T-helper 17 cell (primary cell): ENCODE measurements at regions not wholly inside any gene's neighbourhood (a gene's known extent, or its start where the extent isn't known, plus 50 kb on each side); places are given as distances from the start of the nearest gene placed in this dataset.

Experiments used
- ATAC-seq: fragments of 150-1000 bp; cut with Tn5 transposase; 2 replicates; pipeline ENCODE4 v1.10.0; 2021; ENCODE audit warnings: mild to moderate bottlenecking, moderate library complexity
- DNase-seq, 3 donors: peaks; one replicate each; pipeline versions ENCODE4 v3.0.0 to v3.0.0-alpha.2; 2020 to 2021
- H3K9me3 ChIP-seq: one replicate; pipeline ENCODE4 v1.7.0; 2013; ENCODE audit warnings: low read length, mild to moderate bottlenecking; ENCODE audit not compliant: control insufficient read depth, poor library complexity, severe bottlenecking
- H3K27ac Mint-ChIP-seq: one replicate; pipeline ENCODE4 v1.8.0; 2022; ENCODE audit warnings: mild to moderate bottlenecking, moderate library complexity, mixed read lengths
- H3K27me3 Mint-ChIP-seq: one replicate; pipeline ENCODE4 v1.8.0; 2022; ENCODE audit warnings: mixed read lengths
- H3K36me3 Mint-ChIP-seq: one replicate; pipeline ENCODE4 v1.8.0; 2022; ENCODE audit warnings: low read depth, mixed read lengths
- H3K4me1 Mint-ChIP-seq: one replicate; pipeline ENCODE4 v1.8.0; 2022; ENCODE audit warnings: mild to moderate bottlenecking, mixed read lengths
- H3K4me3 Mint-ChIP-seq: one replicate; pipeline ENCODE4 v1.8.0; 2022; ENCODE audit warnings: mild to moderate bottlenecking, moderate library complexity, mixed read lengths

DNA sequence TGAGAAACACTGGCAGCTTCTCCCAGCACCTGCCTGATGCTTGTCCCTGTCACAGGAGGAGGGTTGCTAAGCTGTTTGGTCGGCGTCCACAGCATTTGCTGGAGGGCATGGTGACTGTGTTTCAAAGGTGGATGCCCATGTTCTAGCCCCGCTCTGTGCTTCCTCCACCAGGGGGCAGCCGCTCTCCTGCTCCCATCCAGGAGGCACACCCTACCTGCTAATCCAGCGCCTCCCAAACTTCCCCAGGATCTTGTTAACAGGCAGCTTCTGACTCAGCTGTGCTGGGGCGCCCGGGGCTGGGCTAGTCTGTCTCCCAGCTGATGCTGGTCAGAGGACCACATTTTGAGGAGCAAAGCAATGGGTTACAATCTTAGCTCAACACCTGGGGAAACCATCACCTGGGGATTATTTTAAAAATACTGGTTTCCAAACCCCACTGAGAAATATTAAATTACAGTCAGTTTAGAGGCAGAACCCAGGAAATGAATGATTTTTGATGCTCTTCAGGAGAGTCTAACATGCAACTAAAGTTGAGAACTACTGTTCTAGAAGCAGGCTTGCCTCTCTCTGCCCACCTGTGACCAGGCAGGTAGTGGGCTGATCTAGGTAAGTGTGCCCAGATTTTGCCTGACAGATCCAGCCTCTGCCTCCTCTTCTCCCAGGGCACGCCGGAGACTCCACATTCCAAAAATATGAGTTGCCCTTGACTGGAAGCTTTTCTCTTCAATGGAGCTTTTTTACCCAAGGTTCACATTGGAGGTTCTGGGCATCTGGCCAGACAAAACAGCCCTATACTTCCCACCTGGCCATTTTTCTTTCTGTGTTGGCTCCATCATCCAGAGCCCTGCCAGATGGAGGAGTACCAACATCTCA is 92.7 kb upstream of the GPR26 start:
- no peak overlapping the region for H3K4me3 Mint-ChIP-seq
- H3K27me3 Mint-ChIP-seq, result peaks cover 68% of the 10 kb centered on the region
- ATAC-seq (peak; percentile 50), DNase-seq (no peak)
- peaks cover 4% of the 10 kb centered on the region for H3K36me3 Mint-ChIP-seq
- no peak overlapping the region for H3K27ac Mint-ChIP-seq
- H3K9me3 ChIP-seq, result no peaks in the 10 kb centered on the region
- H3K4me1 Mint-ChIP-seq, result no peaks in the 10 kb centered on the region

DNA sequence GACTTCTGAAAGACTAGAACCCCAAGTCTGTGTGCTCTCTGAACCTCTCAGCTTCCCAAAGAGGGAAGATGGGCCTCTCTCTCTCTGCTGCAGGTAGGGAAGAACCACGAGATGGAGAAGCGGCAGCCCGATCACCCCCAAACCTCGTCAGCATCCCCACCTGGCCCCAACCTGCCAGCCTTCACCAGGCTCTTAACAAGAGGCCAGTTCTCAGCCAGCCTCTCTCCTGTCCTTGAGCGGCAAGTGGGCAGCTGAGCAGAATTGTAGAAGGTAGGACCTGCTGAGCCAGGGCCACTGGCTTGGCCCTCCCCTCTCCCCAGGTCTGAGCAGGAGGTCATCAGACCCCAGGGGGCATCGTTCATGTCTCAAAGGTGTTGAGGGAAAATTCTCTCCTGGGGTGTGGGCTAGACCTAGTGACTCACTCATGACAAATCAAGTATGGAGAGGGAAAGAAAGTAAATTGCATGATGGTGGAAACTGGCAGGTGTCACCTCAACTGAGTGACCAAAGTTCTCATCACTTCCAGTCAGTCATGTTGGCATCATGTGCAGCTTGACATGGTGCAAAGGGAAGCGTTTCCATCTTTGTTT is 92.0 kb upstream of the GPR26 start:
- DNase-seq, result no peak
- no peaks in the 10 kb centered on the region for H3K9me3 ChIP-seq
- no peaks in the 10 kb centered on the region for H3K4me1 Mint-ChIP-seq
- no peak for ATAC-seq
- H3K4me3 Mint-ChIP-seq, result no peak overlapping the region
- H3K27me3 Mint-ChIP-seq, result peaks cover 68% of the 10 kb centered on the region
- H3K27ac Mint-ChIP-seq, result no peak overlapping the region
- H3K36me3 Mint-ChIP-seq, result peaks cover 2% of the 10 kb centered on the region

DNA sequence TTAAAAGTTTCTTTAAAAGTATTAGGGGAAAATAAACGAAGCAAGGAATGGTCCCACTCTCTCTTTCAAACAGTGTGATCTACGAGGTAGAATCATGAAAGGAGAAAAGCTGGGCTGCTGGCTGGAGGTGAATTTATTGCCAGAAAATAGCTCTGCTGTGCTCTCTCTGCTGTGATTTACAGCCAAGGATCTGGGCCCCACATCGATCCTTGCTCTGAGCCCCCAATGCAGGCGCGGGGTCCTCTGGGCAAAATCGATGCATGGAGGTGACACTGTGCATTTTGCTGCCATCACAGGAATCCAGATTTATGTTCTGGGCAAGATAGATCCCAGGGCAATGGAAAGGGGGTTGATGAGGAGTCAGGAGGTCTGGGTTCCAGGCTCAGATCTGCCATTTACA is 91.0 kb upstream of the GPR26 start:
- Mint-ChIP-seq H3K4me1 (no peaks in the 10 kb centered on the region), H3K4me3 (no peak overlapping the region), H3K27me3 (peaks cover 70% of the 10 kb centered on the region), H3K27ac (no peak overlapping the region), H3K36me3 (peaks cover 2% of the 10 kb centered on the region)
- DNase-seq, result no peak
- H3K9me3 ChIP-seq, result no peaks in the 10 kb centered on the region
- no peak for ATAC-seq

DNA sequence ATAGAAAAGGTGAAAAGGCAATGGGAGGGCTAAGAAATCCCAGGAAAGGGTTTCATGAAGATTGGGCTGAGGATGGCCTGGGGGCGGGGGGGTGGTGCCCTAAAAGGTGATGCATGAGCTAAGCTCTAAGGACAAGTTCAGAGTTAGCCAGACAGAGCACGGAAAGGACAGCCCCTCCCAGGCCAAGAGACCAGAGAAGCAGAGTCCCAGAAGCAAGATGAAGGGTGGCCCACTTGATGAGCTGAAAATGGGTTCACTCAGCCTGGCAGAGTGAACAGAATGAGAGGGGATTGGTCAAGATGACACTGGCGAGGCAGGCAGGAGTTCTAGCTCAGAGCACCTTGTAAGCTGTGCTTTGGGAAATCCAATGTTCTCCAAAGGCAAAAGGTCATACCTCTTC is 89.4 kb upstream of the GPR26 start:
- DNase-seq, result no peak
- H3K27me3 Mint-ChIP-seq, result peaks cover 80% of the 10 kb centered on the region
- H3K4me3 Mint-ChIP-seq, result no peak overlapping the region

DNA sequence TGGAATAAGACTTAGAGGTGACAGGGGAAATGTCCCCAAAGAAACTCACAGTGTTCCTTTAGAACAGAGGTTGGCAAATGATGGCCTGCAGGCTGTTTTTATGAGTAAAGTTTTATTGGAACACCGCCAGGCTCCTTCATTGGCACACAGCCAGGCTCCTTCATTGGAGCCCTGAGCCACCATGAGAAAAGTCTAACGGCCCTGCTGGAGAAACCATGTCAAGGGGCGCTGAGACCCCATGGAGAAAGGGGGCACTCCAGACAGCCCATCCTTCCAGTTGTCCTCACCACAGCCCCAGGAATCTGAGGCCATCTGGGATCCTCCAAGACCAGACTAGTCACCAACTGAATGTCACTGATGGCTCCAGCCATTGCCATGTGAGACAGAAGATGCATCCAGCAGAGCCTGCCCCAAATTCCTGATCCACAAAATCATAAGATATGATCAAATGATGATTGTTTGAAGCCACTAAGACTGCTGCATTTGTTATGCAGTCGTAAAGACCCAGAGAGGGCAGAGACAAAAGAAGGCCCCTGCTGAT is 88.2 kb upstream of the GPR26 start:
- peaks cover 3% of the 10 kb centered on the region for H3K4me1 Mint-ChIP-seq
- ATAC-seq (no peak), DNase-seq (no peak)
- no peak overlapping the region for H3K4me3 Mint-ChIP-seq
- H3K36me3 Mint-ChIP-seq, result peaks cover 7% of the 10 kb centered on the region
- H3K9me3 ChIP-seq, result no peaks in the 10 kb centered on the region
- H3K27ac Mint-ChIP-seq, result no peak overlapping the region
- H3K27me3 Mint-ChIP-seq, result peaks cover 86% of the 10 kb centered on the region

More for the DNA sequence above, 89.4 kb upstream of the GPR26 start:
- peaks cover 9% of the 10 kb centered on the region for H3K36me3 Mint-ChIP-seq
- no peak for ATAC-seq
- H3K27ac Mint-ChIP-seq, result no peak overlapping the region
- H3K9me3 ChIP-seq, result no peaks in the 10 kb centered on the region
- H3K4me1 Mint-ChIP-seq, result peaks cover 3% of the 10 kb centered on the region

DNA sequence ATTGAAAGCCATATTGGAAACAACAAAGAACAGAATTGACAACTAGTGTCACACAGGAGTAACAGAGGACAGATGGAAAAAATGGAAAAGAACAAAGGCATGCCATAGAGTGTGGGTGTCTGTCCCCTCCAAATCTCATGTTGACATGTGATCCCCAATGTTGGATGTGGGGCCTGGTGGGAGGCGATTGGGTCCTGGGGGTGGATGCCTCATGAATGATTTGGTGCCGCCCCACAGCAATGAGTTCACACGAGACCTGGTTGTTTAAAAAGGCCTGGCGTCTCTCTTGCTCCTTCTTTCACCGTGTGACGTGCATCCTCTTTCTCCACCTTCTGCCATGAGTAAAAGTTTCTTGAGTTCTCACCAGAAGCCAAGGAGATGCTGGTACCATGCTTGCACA is 87.4 kb upstream of the GPR26 start:
- H3K27ac Mint-ChIP-seq, result no peak overlapping the region
- no peak for DNase-seq
- no peak overlapping the region for H3K4me3 Mint-ChIP-seq
- no peak for ATAC-seq
- no peaks in the 10 kb centered on the region for H3K9me3 ChIP-seq
- peaks cover 7% of the 10 kb centered on the region for H3K36me3 Mint-ChIP-seq
- H3K27me3 Mint-ChIP-seq, result peaks cover 86% of the 10 kb centered on the region
- H3K4me1 Mint-ChIP-seq, result peaks cover 3% of the 10 kb centered on the region

DNA sequence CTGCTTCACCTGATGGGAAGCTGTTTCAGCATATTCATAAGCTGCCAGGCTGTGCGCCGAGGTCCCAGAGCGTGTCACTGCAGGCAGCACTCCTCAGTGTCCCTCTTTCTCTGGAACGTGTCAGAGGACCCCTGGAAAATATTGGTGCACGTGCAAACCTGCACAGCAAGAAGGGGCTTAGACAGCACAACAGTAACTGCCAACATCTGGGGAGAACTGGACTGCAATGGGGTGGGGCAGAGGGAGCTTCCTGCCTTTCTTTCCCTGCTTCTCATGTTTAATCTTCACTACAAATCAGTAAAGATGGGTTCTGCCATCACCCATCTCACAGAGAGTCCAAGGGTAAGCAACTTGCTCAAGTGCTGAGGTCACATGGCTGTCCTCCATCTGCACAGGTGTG is 86.5 kb upstream of the GPR26 start:
- Mint-ChIP-seq H3K36me3 (peaks cover 8% of the 10 kb centered on the region), H3K27ac (no peak overlapping the region), H3K4me3 (no peak overlapping the region), H3K4me1 (peaks cover 3% of the 10 kb centered on the region), H3K27me3 (peaks cover 86% of the 10 kb centered on the region)
- no peak for ATAC-seq
- DNase-seq, result no peak
- H3K9me3 ChIP-seq, result no peaks in the 10 kb centered on the region

DNA sequence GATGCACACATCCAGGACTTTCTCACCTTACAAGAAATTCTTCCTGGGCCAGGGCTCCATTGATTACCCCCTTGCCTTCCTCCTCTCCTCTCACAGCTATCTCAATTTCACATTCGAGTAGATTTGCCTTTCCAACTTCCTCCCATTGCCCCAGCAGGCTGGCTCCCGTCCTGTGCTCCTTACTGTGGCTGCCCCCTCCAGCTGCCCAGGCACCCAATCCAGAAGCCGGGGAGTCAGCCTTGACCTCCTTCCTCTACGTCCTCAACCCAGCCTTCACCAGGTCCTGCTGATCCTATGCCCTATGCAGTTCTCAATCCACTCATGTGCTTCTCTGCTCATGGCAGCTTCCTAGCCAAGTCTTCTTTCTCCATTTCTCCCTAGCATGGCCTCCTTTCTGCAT is 85.7 kb upstream of the GPR26 start:
- H3K27ac Mint-ChIP-seq, result no peak overlapping the region
- H3K9me3 ChIP-seq, result no peaks in the 10 kb centered on the region
- ATAC-seq (no peak), DNase-seq (no peak)
- H3K36me3 Mint-ChIP-seq, result peaks cover 10% of the 10 kb centered on the region
- peaks cover 93% of the 10 kb centered on the region for H3K27me3 Mint-ChIP-seq
- H3K4me3 Mint-ChIP-seq, result no peak overlapping the region
- peaks cover 3% of the 10 kb centered on the region for H3K4me1 Mint-ChIP-seq

DNA sequence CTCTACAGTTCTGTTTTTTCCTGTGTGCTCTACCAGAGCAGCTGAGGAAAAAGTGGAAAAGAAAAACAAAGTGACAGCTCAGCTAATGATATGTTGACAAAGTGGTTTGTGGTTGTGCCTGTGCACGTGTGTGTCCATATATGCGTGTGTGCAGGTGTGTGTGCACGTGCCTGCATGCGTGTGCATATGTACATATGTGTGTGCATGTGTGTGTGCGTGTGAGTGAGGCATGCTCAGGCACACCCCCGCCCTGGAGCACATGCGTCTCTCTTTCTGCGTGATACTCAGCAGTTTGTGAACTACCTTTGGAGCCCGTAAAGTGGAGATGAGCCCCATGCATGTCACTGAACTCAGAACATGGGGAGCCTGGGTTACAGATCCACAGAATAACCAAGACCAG is 84.5 kb upstream of the GPR26 start:
- peaks cover 10% of the 10 kb centered on the region for H3K36me3 Mint-ChIP-seq
- no peaks in the 10 kb centered on the region for H3K9me3 ChIP-seq
- no peak overlapping the region for H3K4me3 Mint-ChIP-seq
- H3K27me3 Mint-ChIP-seq, result peaks cover 93% of the 10 kb centered on the region
- no peak for DNase-seq
- ATAC-seq, result no peak
- H3K27ac Mint-ChIP-seq, result no peak overlapping the region
- H3K4me1 Mint-ChIP-seq, result peaks cover 3% of the 10 kb centered on the region

DNA sequence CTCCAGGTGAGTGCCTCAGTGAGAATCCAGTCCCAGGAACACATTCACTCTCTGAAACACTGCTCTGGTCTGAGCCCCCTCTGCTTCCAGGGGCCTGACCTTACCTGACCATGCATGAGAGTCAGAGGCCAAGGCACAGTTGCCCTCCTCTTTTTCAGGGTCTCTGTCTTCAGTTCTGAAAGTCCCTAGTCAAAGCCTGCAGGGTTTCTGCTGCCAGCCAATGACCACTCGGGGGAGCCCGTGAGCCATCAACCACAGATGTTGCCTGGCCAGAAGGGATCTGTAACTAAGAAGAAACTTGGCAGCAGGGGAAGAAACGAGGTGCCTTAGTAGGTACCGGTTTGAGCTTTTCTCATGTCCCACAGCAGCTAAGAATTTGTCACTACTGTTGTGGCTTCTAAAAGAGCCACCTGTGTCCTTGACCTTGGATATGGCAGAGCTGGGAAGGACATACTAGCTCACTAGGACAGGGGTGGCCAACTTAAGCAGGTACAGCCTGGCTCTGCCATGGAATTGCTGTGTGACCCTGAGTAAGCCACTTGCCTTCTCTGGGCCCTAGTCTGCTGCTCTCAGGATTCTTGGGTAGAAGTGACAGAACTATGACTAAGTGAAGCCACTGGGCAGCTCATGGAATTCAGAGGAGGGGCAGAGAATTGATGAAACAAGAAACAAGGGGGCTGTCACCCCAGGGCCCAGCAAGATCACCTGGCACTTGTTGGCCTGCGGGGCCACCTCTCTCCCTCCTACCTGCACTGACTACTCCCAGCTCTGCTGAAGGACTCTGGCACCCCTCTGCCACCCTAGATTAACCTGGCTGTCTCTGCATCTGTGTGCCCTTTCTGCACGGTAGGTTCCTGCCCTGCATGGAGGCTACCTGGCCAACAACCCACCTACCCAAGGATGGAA is 83.8 kb upstream of the GPR26 start:
- Mint-ChIP-seq H3K27me3 (peaks cover 88% of the 10 kb centered on the region), H3K27ac (no peak overlapping the region), H3K36me3 (peaks cover 10% of the 10 kb centered on the region), H3K4me1 (peaks cover 3% of the 10 kb centered on the region), H3K4me3 (no peak overlapping the region)
- peak; percentile 25 to 51 (median 27) for DNase-seq
- peak; percentile 64 for ATAC-seq
- H3K9me3 ChIP-seq, result no peaks in the 10 kb centered on the region

DNA sequence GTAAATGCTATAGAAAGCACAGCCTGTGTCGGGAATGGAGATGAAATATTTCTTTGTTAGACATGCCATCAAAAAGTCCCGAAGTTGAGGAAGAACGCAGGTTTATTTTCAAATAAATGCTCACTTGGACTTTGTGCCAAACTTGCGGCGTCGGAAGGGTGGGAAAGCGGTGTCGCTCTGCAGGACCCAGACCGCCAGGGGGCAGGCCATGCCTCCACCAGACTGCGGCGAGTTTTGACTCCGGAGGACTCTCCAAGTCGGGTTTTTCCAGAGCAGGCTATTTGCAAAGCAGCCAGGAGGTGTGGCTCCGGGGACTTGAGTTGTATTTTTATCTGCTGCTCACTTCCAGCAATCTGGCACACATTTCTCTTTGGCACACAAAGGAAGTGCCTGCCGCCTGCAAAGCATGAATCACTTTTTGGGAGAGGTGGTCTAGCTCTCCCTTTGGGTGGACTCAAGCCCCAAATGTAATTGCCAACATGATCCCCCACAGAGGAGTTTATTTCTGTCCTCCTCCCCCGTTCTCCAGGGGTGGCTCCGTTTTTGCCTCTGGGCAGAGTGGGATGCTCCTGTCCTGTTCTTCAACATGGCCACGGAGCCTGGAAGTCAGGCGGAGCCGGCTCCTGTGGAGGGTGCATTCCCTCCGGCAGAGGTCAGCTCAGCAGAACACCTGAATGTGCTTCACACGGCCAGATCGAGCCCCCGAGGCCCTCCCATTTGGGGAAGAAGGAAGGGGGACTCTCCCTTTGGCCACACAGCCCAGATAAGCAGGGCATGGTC is 82.3 kb upstream of the GPR26 start:
- no peaks in the 10 kb centered on the region for H3K9me3 ChIP-seq
- no peak for DNase-seq
- H3K4me3 Mint-ChIP-seq, result no peak overlapping the region
- H3K27me3 Mint-ChIP-seq, result peaks cover 73% of the 10 kb centered on the region
- ATAC-seq, result no peak
- H3K36me3 Mint-ChIP-seq, result peaks cover 10% of the 10 kb centered on the region
- no peak overlapping the region for H3K27ac Mint-ChIP-seq
- H3K4me1 Mint-ChIP-seq, result peaks cover 3% of the 10 kb centered on the region

DNA sequence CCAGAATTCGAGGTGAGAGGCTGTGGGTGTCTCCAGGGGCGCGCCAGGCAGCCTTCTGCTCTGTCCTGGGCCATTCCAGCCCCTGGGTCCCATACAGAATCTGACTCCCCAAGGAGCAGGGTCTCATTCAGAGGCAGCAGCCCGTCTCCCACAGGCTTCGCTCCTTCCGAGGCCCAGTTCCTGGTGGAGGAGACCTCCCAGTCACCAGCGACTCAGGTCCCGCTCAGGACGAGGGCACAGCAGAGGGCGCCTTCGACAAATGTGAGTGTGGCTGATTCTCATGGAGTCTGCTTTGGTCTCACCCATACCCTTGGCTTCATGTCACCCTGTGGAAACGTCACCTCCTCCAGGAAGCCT is 81.8 kb upstream of the GPR26 start:
- Mint-ChIP-seq H3K27me3 (peaks cover 67% of the 10 kb centered on the region), H3K27ac (no peak overlapping the region), H3K4me3 (no peak overlapping the region), H3K36me3 (peaks cover 10% of the 10 kb centered on the region), H3K4me1 (peaks cover 3% of the 10 kb centered on the region)
- no peak for ATAC-seq
- DNase-seq, result no peak
- H3K9me3 ChIP-seq, result no peaks in the 10 kb centered on the region
